C4-2B (cell line): ENCODE measurements at regions not wholly inside any gene's neighbourhood (a gene's known extent, or its start where the extent isn't known, plus 50 kb on each side); places are given as distances from the start of the nearest gene placed in this dataset.

Experiments
- ZFX ChIP-seq: fragments of 450-650 bp; IDR thresholded peaks from 2 replicates; pipeline ENCODE4 v1.6.1; 2017
- TF ChIP-seq, protein P1 (sequence below): fragments of 450-650 bp; conservative IDR thresholded peaks from 2 replicates; pipeline ENCODE4 v1.5.1; 2017; ENCODE audit warnings: mild to moderate bottlenecking

DNA sequence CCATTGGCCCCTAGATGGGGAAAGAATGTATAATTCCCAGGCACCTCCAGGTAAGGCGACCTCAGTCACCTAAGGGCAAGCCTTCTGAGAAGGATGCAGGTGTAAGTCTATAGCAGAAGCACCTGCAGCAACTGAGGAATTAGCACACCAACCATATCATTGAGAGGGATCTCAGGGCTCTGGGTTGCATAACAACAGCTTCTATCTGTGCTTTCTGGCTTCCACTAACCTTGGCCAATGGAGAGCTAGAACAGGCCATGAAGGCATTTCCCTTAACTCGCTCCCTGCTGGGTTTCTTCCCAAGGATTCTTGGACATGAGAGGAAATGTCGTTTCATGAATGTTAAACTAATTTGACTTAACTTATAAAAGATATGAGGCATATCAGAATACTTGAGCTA is 177.8 kb upstream of the GK2 start:
- TF ChIP-seq, protein P1, sequence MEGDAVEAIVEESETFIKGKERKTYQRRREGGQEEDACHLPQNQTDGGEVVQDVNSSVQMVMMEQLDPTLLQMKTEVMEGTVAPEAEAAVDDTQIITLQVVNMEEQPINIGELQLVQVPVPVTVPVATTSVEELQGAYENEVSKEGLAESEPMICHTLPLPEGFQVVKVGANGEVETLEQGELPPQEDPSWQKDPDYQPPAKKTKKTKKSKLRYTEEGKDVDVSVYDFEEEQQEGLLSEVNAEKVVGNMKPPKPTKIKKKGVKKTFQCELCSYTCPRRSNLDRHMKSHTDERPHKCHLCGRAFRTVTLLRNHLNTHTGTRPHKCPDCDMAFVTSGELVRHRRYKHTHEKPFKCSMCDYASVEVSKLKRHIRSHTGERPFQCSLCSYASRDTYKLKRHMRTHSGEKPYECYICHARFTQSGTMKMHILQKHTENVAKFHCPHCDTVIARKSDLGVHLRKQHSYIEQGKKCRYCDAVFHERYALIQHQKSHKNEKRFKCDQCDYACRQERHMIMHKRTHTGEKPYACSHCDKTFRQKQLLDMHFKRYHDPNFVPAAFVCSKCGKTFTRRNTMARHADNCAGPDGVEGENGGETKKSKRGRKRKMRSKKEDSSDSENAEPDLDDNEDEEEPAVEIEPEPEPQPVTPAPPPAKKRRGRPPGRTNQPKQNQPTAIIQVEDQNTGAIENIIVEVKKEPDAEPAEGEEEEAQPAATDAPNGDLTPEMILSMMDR, result no peak
- TF ChIP-seq ZFX, result no peak
